Muscle of leg (tissue), 3 donors: ENCODE measurements at regions not wholly inside any gene's neighbourhood (a gene's known extent, or its start where the extent isn't known, plus 50 kb on each side); places are given as distances from the start of the nearest gene placed in this dataset.

ENCODE experiments used
- DNase-seq: peaks from one replicate; pipeline ENCODE4 v3.0.0; 2013
- H3K27ac ChIP-seq: one replicate; pipeline ENCODE4 v1.5.1; 2013; ENCODE audit warnings: mild to moderate bottlenecking, low read length, control low read depth
- H3K27me3 ChIP-seq: one replicate; pipeline ENCODE4 v1.6.1; 2013; ENCODE audit warnings: low read length; ENCODE audit not compliant: control insufficient read depth, insufficient read depth
- H3K36me3 ChIP-seq: one replicate; pipeline ENCODE4 v1.6.1; 2013; ENCODE audit warnings: low read length; ENCODE audit not compliant: control insufficient read depth, insufficient read depth
- H3K4me1 ChIP-seq: one replicate; pipeline ENCODE4 v1.6.1; 2013; ENCODE audit warnings: low read length; ENCODE audit not compliant: control insufficient read depth, insufficient read depth
- H3K4me3 ChIP-seq: one replicate; pipeline ENCODE4 v1.5.1; 2013; ENCODE audit warnings: low read length, control low read depth
- H3K9me3 ChIP-seq: replicated peaks from 2 replicates; pipeline ENCODE4 v1.6.1; 2013; ENCODE audit warnings: low read depth, low read length; ENCODE audit not compliant: control insufficient read depth
- WGBS: methylation state at CpG from one replicate; pipeline ENCODE4 v1.1.5; 2013; ENCODE audit warnings: missing lambda C conversion rate; ENCODE audit not compliant: insufficient coverage; 5-methylcytosine and 5-hydroxymethylcytosine counted together

DNA sequence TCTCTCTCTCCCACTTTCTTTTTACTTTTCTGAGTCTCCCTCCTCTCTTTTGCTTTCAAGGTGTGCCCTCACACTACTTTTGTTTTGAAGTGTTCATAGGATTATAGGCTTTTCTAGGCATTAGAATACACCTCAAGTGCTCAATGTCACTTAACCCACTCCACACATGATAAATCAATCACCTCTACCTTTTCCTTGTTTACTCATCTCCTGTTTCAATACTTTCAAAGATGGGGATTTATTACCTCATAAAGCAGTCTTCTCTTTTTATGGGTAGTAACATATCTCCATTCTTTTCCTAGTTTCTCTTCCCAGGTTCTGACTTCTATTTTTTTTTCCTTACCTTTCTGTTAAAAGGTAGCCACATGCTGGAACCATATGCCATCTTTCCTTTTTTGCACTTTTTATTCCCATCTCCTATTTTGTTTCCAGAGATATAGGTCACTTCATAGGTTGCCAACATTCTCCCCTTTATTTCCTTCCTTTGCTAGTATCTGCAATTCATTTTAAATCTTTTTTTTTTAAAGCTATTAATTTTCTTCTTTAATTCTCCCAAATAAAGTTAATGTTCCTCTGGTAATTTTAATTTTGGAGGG is 137.6 kb upstream of the SLC10A2 start:
- no peaks in the 10 kb centered on the region for H3K36me3 ChIP-seq
- H3K4me3 ChIP-seq = no peak overlapping the region
- peaks cover 2% of the 10 kb centered on the region for H3K9me3 ChIP-seq
- no peak overlapping the region for H3K27ac ChIP-seq
- no peak for DNase-seq
- no peaks in the 10 kb centered on the region for H3K4me1 ChIP-seq
- no peaks in the 10 kb centered on the region for H3K27me3 ChIP-seq

DNA sequence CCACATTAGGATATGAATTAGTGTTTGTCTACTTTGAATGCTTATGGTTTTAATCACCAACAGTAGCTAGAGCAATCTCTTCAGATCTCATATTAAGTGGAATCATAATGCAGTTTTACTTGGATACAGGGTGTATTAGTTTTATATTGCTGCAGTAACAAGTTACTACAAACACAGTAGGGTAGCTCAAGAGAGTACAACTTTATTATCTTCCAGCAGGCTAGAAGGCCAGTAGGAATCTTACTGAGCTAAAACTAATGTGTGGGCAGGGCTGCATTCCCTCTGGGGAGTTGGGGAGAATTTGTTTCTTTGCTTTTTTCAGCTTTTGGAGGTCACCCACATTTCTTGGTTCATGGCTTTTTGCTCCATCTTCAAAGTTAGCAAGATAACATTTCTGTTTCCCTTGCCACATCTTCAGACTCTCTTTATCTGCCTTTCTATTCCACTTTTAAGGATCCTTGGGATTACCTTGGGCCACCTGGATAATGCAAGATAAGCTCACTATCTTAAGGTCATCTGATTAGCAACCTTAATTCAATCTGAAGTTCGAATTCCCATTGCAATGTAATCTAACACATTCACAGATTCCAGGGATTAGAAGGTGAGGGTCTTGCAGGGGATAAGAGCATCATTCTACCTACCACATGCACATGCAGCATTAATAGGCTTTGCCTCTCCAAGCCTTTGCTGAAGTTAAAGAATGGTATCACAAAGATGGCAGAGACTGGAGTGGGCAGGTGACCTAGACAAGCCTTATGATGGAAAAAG is 134.1 kb upstream of the SLC10A2 start:
- Histone ChIP-seq H3K27ac (no peak overlapping the region), H3K36me3 (no peaks in the 10 kb centered on the region), H3K4me1 (no peaks in the 10 kb centered on the region), H3K27me3 (no peaks in the 10 kb centered on the region), H3K4me3 (no peak overlapping the region), H3K9me3 (peaks cover 2% of the 10 kb centered on the region)
- WGBS = no CpG with 5 or more reads among the region's 1 CpG
- no peak for DNase-seq

DNA sequence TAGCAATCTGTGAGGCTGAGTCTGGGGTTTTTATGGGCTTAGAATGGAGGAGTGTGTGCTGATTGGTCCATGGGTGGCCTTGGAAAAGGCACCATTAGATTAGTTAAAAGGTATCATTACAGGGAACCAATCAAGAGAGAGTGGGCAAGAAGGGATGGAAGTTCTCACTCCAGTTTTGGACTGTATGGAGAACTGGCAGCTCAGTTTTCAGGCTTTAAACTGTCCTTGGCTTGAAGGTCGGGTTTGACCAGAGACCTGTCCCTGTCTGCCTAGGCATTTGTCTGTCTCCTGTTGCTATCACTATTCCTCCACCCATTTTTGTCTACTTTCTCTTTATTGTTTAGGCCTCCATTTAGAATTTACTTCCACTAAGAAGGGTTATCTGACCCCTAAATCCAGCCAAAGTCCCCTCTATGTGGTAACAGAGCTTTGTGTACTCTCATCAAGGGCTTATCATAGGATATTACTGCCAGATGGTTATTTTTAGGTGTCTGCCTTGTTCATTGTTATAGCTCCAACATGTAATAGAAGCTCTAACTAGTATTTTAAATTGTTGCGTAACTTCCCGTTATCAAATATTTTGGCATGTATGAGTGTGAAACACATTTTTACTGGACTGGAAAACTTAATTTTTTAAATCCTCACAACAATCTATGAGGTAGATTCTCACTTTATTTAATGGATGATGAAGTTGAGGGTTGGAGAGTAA is 133.3 kb upstream of the SLC10A2 start:
- H3K27ac ChIP-seq = no peak overlapping the region
- DNase-seq = no peak
- H3K36me3 ChIP-seq = no peaks in the 10 kb centered on the region
- no peaks in the 10 kb centered on the region for H3K27me3 ChIP-seq
- WGBS = no CpG with 5 or more reads among the region's 3 CpGs
- H3K4me1 ChIP-seq = no peaks in the 10 kb centered on the region
- no peak overlapping the region for H3K4me3 ChIP-seq
- peaks cover 2% of the 10 kb centered on the region for H3K9me3 ChIP-seq

DNA sequence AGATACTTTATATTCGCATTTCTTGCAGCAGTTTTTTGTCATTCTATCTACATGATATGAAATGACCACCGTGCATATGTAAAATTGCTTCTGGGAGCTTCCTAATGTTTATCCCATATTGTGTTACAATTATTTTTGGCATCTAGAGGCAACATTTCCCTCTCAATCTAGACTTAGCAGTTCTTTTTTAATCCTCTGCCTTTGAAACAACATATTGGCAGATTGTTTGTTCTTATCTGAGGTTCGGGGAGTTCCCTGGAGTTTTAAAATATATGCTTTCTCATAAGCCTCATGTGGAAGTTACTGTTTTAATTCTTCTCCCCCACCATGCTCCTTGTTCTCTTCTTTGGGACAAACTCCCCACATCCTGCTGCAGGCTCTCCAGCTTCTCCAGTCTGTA is 130.1 kb upstream of the SLC10A2 start:
- no peaks in the 10 kb centered on the region for H3K36me3 ChIP-seq
- no CpG with 5 or more reads among the region's 3 CpGs for WGBS
- no peak overlapping the region for H3K27ac ChIP-seq
- DNase-seq = peak; percentile 40
- H3K4me3 ChIP-seq = no peak overlapping the region
- no peaks in the 10 kb centered on the region for H3K4me1 ChIP-seq
- H3K27me3 ChIP-seq = no peaks in the 10 kb centered on the region
- H3K9me3 ChIP-seq = peaks cover 2% of the 10 kb centered on the region

DNA sequence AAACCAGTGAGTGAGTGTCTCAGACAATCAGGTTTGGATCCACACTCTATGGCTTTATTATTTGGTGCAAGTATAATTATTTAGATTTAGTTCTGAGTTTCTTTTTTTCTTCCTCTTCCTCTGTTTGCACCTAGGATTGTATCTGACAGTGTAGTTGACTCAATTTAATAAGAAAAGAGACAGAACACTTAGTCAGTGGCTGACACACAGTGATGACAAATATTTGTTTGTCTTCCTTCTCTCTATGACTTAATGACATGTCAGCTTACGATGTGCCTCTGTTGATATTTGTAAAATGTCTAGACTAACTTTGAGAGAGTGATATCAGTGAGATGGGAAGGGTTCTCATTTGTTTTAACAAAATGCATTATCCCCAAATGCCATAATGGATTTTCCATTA is 129.5 kb upstream of the SLC10A2 start:
- H3K4me3 ChIP-seq = no peak overlapping the region
- no peaks in the 10 kb centered on the region for H3K4me1 ChIP-seq
- no peaks in the 10 kb centered on the region for H3K27me3 ChIP-seq
- no CpG with 5 or more reads among the region's 1 CpG for WGBS
- no peaks in the 10 kb centered on the region for H3K36me3 ChIP-seq
- DNase-seq = no peak
- H3K27ac ChIP-seq = no peak overlapping the region
- H3K9me3 ChIP-seq = peaks cover 2% of the 10 kb centered on the region

DNA sequence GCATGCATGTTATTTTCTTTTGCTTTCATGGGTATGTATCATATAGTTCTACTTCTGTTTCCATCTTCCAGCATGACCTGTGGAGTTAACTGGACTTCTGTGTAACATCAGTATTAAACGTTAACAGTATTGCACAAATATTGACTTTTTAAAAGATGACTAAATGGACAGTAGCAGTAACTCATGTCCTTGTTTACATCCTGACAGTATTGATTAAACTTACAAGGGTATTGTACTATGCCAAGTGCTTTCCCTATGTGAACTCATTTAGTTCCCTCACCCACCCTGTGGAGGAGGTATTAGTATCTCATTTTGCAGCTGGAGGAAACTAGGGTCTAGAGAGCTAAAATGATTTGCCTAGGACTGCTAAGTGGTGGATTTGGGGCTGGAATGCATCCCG is 128.7 kb upstream of the SLC10A2 start:
- WGBS = no CpG with 5 or more reads among the region's 2 CpGs
- H3K27me3 ChIP-seq = no peaks in the 10 kb centered on the region
- no peak overlapping the region for H3K27ac ChIP-seq
- no peaks in the 10 kb centered on the region for H3K36me3 ChIP-seq
- peaks cover 2% of the 10 kb centered on the region for H3K9me3 ChIP-seq
- no peak for DNase-seq
- no peaks in the 10 kb centered on the region for H3K4me1 ChIP-seq
- H3K4me3 ChIP-seq = no peak overlapping the region

- Histone ChIP-seq H3K36me3 (no peaks in the 10 kb centered on the region), H3K9me3 (no peaks in the 10 kb centered on the region), H3K27ac (no peak overlapping the region), H3K4me3 (no peak overlapping the region), H3K27me3 (no peaks in the 10 kb centered on the region), H3K4me1 (no peaks in the 10 kb centered on the region)
- DNase-seq = peak; percentile 14
- WGBS = no CpG with 5 or more reads among the region's 1 CpG
Observed at GRCh38 chr13:103192511-103193135, 126.4 kb upstream of the SLC10A2 start.

DNA sequence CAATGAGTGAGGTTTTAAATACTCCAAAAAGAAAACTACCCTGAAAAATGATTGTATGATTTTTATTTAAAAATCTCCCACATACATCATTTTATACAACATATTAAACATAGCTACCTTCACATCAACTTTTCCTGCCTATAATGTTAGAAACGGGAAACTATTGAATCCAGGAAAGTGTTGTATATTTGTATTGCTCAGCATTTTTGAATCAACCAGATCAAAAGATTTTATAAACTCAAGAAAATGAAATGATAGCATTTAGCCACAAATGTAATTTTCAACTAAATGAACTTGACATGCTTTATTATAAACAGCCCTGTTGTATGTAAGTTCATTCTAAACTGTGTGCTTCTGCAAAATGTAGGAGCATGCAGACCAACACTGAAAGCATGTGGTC is 124.6 kb upstream of the SLC10A2 start:
- no peak for DNase-seq
- H3K4me3 ChIP-seq = no peak overlapping the region
- no peaks in the 10 kb centered on the region for H3K27me3 ChIP-seq
- no CpG with 5 or more reads among the region's 1 CpG for WGBS
- no peaks in the 10 kb centered on the region for H3K9me3 ChIP-seq
- no peaks in the 10 kb centered on the region for H3K36me3 ChIP-seq
- no peaks in the 10 kb centered on the region for H3K4me1 ChIP-seq
- H3K27ac ChIP-seq = no peak overlapping the region

GRCh38 chr13:103188713-103189326 is 122.6 kb upstream of the SLC10A2 start:
- Histone ChIP-seq H3K27ac (no peak overlapping the region), H3K36me3 (no peaks in the 10 kb centered on the region), H3K4me3 (no peak overlapping the region), H3K4me1 (no peaks in the 10 kb centered on the region), H3K27me3 (no peaks in the 10 kb centered on the region), H3K9me3 (no peaks in the 10 kb centered on the region)
- DNase-seq = peak; percentile 66
- 100% methylated on average over 1 of the region's 3 CpGs for WGBS

DNA sequence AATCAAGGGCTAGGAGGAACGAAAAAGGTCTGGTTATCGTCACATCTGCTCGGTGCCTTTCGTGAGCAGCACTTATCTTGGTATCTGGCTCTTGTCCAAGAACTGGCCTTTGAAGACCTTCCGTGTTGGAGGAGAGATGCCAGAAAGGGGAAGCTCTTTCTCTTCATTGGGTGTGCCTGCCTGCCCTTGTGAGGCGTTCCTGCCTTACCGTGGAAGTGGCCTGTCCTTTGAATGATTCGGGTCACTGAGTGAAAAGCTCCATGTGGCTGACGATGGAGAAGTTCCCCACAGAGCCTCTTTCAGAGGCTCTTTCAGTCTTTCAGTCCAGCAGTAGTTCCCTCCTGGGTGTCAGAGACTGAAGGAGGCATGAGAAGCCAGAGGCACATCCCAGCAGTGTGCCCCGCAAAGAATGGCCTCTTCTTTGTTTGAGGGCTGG is 121.5 kb upstream of the SLC10A2 start:
- no peak for DNase-seq
- no peaks in the 10 kb centered on the region for H3K4me1 ChIP-seq
- 69% methylated on average over 9 of the region's 10 CpGs for WGBS

More for the DNA sequence above, 121.5 kb upstream of the SLC10A2 start:
- H3K27ac ChIP-seq = no peak overlapping the region
- no peak overlapping the region for H3K4me3 ChIP-seq
- H3K27me3 ChIP-seq = no peaks in the 10 kb centered on the region
- H3K36me3 ChIP-seq = no peaks in the 10 kb centered on the region
- H3K9me3 ChIP-seq = no peaks in the 10 kb centered on the region
